Urinary bladder (tissue), 3 donors: ENCODE measurements at regions not wholly inside any gene's neighbourhood (a gene's known extent, or its start where the extent isn't known, plus 50 kb on each side); places are given as distances from the start of the nearest gene placed in this dataset.

ENCODE experiments used
- DNase-seq: peaks from one replicate; pipeline ENCODE4 v3.0.0-alpha.2; 2015; ENCODE audit errors: extremely low spot score
- H3K27ac ChIP-seq: one replicate; pipeline ENCODE4 v1.5.1; 2013; ENCODE audit warnings: low read depth, mild to moderate bottlenecking, moderate library complexity
- H3K36me3 ChIP-seq: one replicate; pipeline ENCODE4 v1.6.1; 2013; ENCODE audit warnings: mild to moderate bottlenecking, moderate library complexity; ENCODE audit not compliant: insufficient read depth
- H3K4me1 ChIP-seq: one replicate; pipeline ENCODE4 v1.6.1; 2013; ENCODE audit warnings: mild to moderate bottlenecking, moderate library complexity; ENCODE audit not compliant: insufficient read depth
- H3K4me3 ChIP-seq: one replicate; pipeline ENCODE4 v1.5.1; 2013; ENCODE audit warnings: low read depth, low read length
- WGBS: extraction: QIAGEN DNeasy Blood & Tissue Kit; methylation state at CpG from one replicate; pipeline ENCODE4 v1.1.7; 2013; 5-methylcytosine and 5-hydroxymethylcytosine counted together
- donor health status: healthy with polysubstance abuse.
- donor health status: healthy.

DNA sequence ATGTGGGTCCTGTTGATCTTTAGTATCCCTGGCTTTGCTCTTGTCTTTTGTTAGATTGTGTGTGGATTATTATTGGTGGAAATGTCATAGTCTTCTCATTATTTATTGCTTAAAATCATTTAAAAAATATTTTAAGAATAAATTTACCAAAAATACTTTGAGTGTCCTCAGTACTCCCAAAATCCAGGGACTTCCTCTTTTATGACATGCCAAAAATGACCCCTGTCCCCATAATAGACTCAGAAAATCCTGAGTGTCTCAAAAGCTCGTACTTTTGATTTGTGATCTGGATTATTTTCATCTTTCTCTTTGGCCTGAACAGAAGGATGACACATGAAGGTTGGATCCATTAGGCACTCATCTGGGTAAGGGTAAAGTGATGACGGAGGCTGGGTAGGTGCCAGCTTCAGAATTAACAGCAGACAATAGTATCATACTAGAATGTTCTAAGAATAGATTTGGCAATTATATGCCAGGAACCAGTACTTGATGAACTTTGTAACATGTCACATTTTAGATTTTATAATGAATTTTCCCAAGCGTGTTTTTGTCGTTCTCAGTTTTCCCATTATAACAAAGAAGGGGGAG, 602.2 kb upstream of the CDH8 start:
- no peak for DNase-seq
- no peaks in the 10 kb centered on the region for H3K36me3 ChIP-seq
- 52% methylated on average over 4 of the region's 4 CpGs for WGBS

DNA sequence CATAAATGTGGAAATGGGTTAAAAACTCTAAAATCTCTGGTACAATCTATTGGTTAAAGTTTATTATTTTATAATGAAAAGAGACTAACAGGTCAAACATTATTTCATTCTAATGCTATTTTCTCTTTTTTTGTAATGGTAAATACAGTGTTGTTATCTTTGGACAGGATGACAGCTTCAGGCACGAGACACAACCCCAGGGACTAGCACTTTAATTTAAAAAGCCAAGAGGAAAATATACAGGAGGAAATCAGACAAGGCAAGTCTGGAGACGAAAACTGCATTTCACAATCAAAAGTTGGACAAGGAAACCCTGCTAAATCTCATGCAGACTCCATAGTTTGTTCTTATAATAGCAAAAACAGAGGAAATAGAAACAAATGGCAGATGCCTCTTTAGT, 589.1 kb upstream of the CDH8 start:
- H3K4me3 ChIP-seq = no peak overlapping the region

More for the DNA sequence above, 602.2 kb upstream of the CDH8 start:
- Histone ChIP-seq H3K27ac (no peak overlapping the region), H3K4me1 (no peaks in the 10 kb centered on the region), H3K4me3 (no peak overlapping the region)

DNA sequence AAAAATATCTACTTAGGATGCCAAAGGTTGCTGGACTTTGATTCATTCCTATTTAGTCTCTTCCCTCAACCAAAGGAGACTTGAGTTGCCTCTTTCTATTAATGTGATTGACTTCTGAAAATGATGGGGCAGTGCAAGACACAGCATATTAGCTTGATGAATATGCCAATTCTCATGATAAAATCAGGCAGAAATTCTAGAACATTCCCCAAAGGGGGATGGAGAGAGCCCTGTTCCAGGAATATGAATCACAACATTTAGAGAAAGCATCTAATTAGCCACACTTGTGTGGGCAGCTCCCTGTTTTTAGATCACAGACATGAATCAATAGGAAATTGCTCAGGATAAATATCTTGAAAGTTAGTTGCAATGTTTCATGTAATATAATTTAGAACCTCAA, 584.0 kb upstream of the CDH8 start:
- H3K4me3 ChIP-seq = no peak overlapping the region
- no peak overlapping the region for H3K27ac ChIP-seq
- DNase-seq = no peak
- no peaks in the 10 kb centered on the region for H3K36me3 ChIP-seq
- no peaks in the 10 kb centered on the region for H3K4me1 ChIP-seq

More for the DNA sequence above, 589.1 kb upstream of the CDH8 start:
- H3K4me1 ChIP-seq = no peaks in the 10 kb centered on the region
- no peak overlapping the region for H3K27ac ChIP-seq
- H3K36me3 ChIP-seq = no peaks in the 10 kb centered on the region
- 7% methylated on average over 2 of the region's 2 CpGs for WGBS
- no peak for DNase-seq

DNA sequence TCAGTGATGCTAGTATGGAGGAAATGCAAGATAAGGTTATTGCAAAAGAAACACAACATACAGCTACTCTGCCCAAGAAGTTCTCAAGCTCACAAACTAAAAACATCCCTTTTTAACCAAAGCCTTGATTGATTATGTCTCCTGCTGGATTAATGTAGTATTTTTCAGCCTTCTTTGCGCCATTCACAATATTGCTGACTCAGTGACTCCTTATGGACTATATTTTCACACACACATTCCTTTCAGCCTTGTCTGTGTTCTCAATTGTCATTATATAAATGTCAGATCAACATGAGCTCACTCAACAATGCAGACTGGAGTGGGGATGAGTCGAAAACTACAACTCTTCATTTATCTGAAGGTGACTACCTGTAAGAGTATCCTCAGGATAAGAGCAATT, 579.3 kb upstream of the CDH8 start:
- 64% methylated on average over 2 of the region's 2 CpGs for WGBS
- no peak for DNase-seq
- no peaks in the 10 kb centered on the region for H3K36me3 ChIP-seq
- H3K4me3 ChIP-seq = no peak overlapping the region
- H3K27ac ChIP-seq = no peak overlapping the region
- no peaks in the 10 kb centered on the region for H3K4me1 ChIP-seq

DNA sequence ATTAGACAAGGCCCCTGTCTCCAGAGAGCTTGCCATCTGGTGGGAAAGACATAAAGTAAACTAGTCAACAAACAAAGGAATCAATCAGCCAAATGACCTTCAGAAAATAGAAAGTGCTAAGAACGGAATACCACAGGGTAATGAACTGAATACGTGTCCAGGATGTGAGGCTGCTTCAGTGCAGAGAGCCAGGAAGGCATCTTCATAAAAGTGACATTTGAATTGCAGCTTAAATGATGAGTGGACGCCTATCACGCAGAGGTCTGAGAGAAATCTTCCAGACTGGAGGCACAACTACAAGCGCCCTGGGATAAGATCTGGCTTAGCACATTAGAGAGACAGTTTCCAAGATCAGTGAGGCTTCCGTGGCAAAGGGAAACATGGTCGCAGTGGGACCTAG, 574.1 kb upstream of the CDH8 start:
- Histone ChIP-seq H3K27ac (no peak overlapping the region), H3K36me3 (no peaks in the 10 kb centered on the region), H3K4me3 (no peak overlapping the region), H3K4me1 (no peaks in the 10 kb centered on the region)
- 27% methylated on average over 7 of the region's 7 CpGs for WGBS
- DNase-seq = no peak

DNA sequence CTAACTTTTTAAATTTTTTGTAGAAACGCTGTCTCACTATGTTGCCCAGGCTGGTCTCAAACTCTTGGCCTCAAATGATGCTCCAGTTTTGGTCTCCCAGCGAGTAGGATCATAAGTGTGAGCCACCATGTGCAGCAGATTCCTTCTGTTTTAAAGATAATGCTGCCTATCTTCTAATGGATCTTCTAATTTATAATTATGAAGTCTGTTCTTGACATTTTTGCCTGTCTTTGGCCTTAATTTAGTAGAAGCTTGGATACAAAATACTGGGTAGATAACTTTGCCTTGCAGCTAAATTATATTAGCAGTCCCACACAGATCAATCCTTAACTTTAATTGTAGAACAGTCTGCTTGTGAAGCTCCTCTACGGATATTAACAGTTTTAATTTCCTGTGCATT, 566.6 kb upstream of the CDH8 start:
- Histone ChIP-seq H3K4me3 (no peak overlapping the region), H3K27ac (no peak overlapping the region), H3K36me3 (no peaks in the 10 kb centered on the region), H3K4me1 (no peaks in the 10 kb centered on the region)
- WGBS = 83% methylated on average over 3 of the region's 3 CpGs
- no peak for DNase-seq

DNA sequence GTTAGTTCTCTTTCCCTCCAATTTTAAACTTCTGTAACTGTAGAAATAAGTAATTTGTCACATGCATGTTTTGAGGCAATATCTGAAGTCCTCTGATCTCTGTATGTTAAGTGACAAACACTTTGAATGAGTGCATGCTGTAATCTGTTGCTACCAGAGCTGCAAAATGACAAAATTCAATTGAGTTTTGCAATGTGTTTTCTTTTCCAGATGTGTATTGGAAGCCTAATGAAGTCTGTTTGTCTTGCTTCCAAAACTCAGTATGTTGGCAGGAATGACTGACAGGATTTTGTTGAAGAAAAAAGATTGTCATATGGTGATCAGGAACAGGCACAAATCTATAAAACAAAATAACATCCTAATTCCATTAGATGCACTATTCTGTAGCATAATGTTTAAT, 561.6 kb upstream of the CDH8 start:
- H3K36me3 ChIP-seq = no peaks in the 10 kb centered on the region
- no peak overlapping the region for H3K27ac ChIP-seq
- H3K4me1 ChIP-seq = no peaks in the 10 kb centered on the region
- no peak for DNase-seq
- no peak overlapping the region for H3K4me3 ChIP-seq

DNA sequence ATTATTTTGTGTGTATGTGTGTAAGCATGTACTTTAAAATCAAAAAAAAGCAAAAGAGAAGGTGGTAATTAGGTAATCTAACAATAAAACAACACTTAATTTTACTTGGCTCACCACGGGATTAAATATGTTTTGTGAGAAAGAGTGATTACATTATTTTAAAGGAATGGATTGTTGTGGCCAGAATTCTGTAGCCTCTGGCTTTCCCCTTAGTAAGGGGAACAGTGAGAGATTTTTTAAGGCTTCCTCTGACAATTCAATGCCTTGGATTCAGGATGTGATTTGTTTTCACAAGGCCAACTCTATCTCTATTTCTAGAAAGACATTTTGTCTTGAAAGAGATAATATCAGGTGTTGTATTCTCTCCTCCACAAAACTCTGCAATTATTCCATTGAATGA, 560.3 kb upstream of the CDH8 start:
- WGBS = 1% methylated on average over 1 of the region's 1 CpG
- Histone ChIP-seq H3K4me3 (no peak overlapping the region), H3K4me1 (no peaks in the 10 kb centered on the region), H3K27ac (no peak overlapping the region), H3K36me3 (no peaks in the 10 kb centered on the region)
- DNase-seq = no peak

DNA sequence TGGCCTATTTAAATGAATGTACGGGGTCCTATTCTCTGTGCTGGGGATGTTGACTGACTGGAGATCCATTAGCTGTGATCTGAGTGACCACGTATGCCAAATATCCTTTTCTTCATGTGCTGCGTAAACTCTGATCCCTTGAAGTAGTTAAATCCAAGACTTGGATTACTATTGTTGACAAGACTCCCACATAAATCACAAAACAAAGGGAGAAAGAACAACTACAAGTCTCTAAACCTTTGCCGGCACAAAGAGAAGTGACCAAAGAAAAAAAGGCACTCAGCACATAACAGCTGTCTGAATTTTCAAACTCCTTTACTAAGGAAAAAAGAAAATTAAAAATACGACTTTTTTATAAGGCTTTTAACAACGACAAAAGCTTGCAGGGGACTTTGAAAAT, 559.9 kb upstream of the CDH8 start:
- H3K27ac ChIP-seq = no peak overlapping the region
- H3K4me3 ChIP-seq = no peak overlapping the region
- DNase-seq = no peak
- H3K36me3 ChIP-seq = no peaks in the 10 kb centered on the region
- H3K4me1 ChIP-seq = no peaks in the 10 kb centered on the region
- 17% methylated on average over 6 of the region's 6 CpGs for WGBS

DNA sequence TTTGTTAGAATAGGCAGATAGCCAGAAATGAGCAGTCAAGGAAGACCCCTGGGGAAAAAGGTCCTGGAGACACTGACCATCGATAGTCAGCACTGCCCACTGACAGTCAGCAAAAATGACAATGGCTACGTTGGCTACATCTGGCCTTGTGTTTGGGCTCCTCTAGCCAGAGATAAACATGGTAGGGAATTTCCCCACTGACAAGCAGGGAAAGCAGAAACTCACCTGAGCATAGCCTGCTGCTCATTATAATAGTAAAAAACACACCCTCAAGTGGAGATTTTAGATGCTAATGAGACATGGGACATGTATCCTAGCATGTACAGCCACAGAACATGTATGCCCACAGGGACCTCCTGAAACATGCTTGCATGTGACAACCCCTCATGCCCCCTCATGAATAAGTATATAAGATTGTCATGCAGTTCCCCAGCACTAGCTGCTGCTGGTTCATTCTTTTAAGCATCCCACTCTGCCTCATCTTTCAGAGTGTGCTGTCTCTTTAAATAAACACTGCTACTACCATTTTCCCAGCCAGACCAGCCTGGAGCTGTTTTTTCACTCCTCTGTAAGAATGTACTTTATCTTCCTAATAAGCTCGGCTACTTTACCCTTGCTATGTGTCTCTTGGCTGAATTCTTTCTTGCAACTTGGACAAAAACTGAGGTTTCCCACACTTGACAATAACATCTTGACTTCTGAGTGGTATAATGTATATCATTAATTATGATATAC, 550.1 kb upstream of the CDH8 start:
- no peak for DNase-seq
- WGBS = 72% methylated on average over 3 of the region's 3 CpGs
- H3K27ac ChIP-seq = no peak overlapping the region
- H3K4me1 ChIP-seq = no peaks in the 10 kb centered on the region
- no peak overlapping the region for H3K4me3 ChIP-seq
- H3K36me3 ChIP-seq = no peaks in the 10 kb centered on the region

DNA sequence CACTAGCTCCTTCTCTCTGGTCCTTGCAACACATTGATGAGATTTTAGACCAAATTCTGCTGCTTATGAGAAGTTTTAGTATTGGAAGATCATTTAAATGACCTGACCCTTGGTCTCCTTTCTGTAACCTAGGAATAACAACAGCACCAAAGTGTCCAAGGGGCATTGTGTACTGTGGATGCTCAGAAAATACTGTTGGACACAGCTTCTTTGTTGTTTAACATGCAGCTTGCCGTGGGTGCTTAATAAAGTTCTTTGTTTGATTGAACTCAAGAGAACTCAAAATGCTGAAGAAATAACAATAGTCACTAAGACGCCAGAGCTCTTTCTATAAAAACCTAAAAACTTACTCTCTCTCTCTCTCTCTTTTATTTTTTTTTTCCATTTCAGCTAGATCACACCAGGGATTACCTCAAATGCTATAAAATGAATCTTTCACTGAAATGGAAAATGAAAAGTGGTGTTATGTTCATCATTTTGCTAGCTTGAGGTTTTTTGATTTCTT, 548.9 kb upstream of the CDH8 start:
- no peak overlapping the region for H3K4me3 ChIP-seq
- DNase-seq = no peak
- no peak overlapping the region for H3K27ac ChIP-seq
- H3K36me3 ChIP-seq = no peaks in the 10 kb centered on the region
- WGBS = 66% methylated on average over 2 of the region's 2 CpGs
- H3K4me1 ChIP-seq = no peaks in the 10 kb centered on the region

DNA sequence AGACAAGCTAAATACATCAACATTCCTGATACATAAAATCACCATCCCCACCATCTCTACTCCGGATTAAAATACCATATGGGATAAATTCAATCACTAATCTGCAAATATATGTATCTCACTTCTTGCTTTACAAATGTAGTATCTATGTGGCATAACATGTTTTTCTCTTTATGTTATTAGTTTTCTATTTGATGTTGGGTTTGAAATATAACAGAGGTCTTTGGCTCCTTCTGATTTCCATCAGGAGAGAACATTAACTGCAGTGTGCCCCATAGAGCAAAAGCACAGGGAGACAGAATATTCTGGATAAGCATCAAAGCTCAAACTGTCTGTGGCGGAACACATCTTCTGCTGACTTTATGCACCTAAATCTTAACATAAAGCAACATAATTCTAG, 547.2 kb upstream of the CDH8 start:
- DNase-seq = no peak
- H3K4me3 ChIP-seq = no peak overlapping the region
- WGBS = 60% methylated on average over 2 of the region's 2 CpGs
- no peak overlapping the region for H3K27ac ChIP-seq
- H3K36me3 ChIP-seq = no peaks in the 10 kb centered on the region
- H3K4me1 ChIP-seq = no peaks in the 10 kb centered on the region

DNA sequence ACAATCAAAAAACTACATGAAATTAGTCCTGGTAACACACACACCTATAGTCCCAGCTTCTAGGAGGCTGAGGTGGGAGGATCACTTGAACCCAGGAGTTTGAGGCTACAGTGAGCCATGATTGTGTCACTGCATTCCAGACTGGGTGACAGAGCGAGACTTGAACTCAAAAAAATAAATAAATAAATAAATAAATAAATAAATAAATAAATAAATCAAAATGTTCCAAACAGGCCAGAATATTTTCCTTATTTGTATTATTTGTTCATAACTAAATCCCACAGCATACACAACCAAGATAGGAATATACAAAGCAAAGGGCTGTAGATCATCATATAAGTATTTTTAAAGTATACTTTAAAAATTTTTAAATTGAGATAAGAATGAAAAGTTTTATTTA, 537.2 kb upstream of the CDH8 start:
- WGBS = 90% methylated on average over 1 of the region's 1 CpG
- H3K27ac ChIP-seq = no peak overlapping the region
- DNase-seq = no peak
- H3K4me3 ChIP-seq = no peak overlapping the region
- H3K4me1 ChIP-seq = no peaks in the 10 kb centered on the region
- no peaks in the 10 kb centered on the region for H3K36me3 ChIP-seq

DNA sequence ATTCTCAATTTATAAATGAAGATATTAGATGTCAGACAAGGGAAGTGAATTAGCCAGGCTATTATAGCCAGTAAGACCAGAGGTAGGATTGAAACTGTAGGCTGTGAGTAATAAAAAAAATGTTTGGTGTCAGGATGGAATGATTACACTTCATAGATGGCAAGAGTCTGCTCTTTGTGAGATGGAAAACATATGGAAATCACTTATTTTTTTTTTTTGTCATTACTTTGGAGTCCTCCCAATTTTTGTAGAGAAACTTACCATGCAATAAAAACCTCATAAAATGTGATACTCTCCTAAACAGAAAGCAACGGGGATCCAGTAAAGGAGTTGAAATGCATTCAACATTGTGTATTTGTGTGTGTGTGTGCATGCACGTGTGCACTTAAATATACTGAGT, 532.7 kb upstream of the CDH8 start:
- DNase-seq = no peak
- H3K27ac ChIP-seq = no peak overlapping the region
- 29% methylated on average over 2 of the region's 2 CpGs for WGBS
- H3K36me3 ChIP-seq = no peaks in the 10 kb centered on the region
- H3K4me3 ChIP-seq = no peak overlapping the region
- no peaks in the 10 kb centered on the region for H3K4me1 ChIP-seq
